Renal cortex interstitium (tissue), 11 donors: ENCODE measurements at regions not wholly inside any gene's neighbourhood (a gene's known extent, or its start where the extent isn't known, plus 50 kb on each side); places are given as distances from the start of the nearest gene placed in this dataset.

Experiments used
- DNase-seq, 11 donors: peaks; one replicate each; pipeline ENCODE4 v3.0.0-alpha.2; 2013; ENCODE audit warnings: low read depth in 9 of 11, low spot score in 4 of 11; ENCODE audit errors: extremely low read depth in 1 of 11

GRCh38 chr10:101294109-101294508 is 59.9 kb upstream of the BTRC start:
- DNase-seq, result no peak

- no peak for DNase-seq
These were observed 58.7 kb upstream of the BTRC start for GRCh38 chr10:101295261-101295660.

- DNase-seq, result peak in 1 of 11 donors; percentile 52
These were observed 56.0 kb upstream of the BTRC start for GRCh38 chr10:101297901-101298486.

- no peak for DNase-seq
These were observed 54.8 kb upstream of the BTRC start for GRCh38 chr10:101299211-101299610.

GRCh38 chr10:101301111-101301731 is 52.7 kb upstream of the BTRC start:
- no peak for DNase-seq

GRCh38 chr10:101303087-101303703 is 50.8 kb upstream of the BTRC start:
- DNase-seq, result no peak
